GM12875 (cell line): ENCODE measurements at regions not wholly inside any gene's neighbourhood (a gene's known extent, or its start where the extent isn't known, plus 50 kb on each side); places are given as distances from the start of the nearest gene placed in this dataset.
"Not testable (repeated sequence)": the region's sequence is repeated elsewhere in the genome, so short reads cannot be mapped to it uniquely, and the experiment has no call there.

Source experiments
- H3K4me3 ChIP-seq: one replicate; pipeline ENCODE4 v1.5.1; 2011; ENCODE audit warnings: low read depth, low read length, control low read depth
- TF ChIP-seq, protein P1 (sequence below): IDR thresholded peaks from 2 replicates; pipeline ENCODE4 v1.5.1; 2011; ENCODE audit warnings: low read depth, mild to moderate bottlenecking, control low read depth, inconsistent platforms, low read length, moderate library complexity, borderline replicate concordance; ENCODE audit not compliant: insufficient read depth

DNA sequence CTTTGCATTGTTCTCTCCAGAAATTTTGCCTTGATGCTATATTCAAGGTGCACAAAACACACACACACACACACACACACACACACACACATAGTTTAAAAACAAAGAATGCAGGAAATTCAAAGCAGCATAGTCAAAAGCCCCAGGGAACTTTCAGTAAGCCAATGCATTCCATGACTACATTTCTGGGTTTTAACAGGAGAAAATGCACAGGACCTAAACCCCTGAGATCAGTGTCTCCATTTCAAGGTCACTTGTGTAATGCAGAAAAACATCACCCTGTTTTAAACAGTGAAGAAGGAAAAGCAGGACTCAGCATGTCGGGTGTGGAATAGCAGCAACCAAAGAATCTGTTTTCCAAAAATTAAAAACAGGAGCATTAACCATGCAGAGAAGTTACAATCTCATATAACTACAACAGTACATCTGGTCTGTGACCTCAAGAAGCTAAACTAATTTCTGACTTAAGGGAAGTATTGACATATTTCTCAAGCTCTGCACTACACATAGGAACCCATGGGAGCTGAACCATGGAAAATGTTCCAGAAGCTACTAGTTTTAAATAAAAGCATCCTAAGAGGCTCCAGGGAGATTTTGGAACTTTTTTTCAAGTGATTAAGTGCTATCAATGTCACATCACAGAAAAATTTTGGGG lies 296.7 kb downstream of the HINT1 start:
- H3K4me3 ChIP-seq = no peak overlapping the region
- TF ChIP-seq, protein P1, sequence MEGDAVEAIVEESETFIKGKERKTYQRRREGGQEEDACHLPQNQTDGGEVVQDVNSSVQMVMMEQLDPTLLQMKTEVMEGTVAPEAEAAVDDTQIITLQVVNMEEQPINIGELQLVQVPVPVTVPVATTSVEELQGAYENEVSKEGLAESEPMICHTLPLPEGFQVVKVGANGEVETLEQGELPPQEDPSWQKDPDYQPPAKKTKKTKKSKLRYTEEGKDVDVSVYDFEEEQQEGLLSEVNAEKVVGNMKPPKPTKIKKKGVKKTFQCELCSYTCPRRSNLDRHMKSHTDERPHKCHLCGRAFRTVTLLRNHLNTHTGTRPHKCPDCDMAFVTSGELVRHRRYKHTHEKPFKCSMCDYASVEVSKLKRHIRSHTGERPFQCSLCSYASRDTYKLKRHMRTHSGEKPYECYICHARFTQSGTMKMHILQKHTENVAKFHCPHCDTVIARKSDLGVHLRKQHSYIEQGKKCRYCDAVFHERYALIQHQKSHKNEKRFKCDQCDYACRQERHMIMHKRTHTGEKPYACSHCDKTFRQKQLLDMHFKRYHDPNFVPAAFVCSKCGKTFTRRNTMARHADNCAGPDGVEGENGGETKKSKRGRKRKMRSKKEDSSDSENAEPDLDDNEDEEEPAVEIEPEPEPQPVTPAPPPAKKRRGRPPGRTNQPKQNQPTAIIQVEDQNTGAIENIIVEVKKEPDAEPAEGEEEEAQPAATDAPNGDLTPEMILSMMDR = no peak

DNA sequence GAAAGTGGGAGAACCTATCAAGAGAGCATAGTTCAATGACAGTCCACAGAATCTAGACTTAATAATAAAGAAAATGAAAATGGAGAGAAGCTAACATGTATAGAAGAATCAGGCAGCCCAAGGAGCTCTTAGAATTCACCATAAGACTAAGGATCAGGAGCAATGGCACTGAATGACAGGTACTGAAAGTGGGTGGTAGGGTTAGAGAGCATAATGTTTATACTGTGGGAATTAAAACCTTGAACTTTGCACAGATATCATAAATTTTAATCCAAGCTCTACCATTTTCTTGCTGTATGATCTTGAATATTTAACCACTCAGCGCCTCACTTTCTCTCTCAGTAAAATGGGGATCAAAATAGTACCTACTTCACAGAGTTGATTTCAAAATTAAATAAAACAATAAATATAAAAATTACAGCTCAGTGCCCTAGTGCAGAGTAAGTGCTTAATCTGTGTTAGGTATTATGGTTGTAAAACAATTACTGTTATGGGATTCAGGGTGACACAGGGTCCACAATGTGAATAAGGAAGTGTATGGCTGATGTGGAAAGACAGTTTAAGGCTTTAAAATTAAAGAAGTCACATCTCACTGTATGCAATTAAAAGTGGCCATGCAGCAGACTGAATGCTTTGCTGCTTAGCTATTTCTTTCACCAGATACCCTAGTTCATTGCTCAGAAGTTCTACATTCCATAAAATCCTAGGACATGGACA lies 319.8 kb downstream of the HINT1 start:
- no peak overlapping the region for H3K4me3 ChIP-seq
- TF ChIP-seq, protein P1 = no peak

DNA sequence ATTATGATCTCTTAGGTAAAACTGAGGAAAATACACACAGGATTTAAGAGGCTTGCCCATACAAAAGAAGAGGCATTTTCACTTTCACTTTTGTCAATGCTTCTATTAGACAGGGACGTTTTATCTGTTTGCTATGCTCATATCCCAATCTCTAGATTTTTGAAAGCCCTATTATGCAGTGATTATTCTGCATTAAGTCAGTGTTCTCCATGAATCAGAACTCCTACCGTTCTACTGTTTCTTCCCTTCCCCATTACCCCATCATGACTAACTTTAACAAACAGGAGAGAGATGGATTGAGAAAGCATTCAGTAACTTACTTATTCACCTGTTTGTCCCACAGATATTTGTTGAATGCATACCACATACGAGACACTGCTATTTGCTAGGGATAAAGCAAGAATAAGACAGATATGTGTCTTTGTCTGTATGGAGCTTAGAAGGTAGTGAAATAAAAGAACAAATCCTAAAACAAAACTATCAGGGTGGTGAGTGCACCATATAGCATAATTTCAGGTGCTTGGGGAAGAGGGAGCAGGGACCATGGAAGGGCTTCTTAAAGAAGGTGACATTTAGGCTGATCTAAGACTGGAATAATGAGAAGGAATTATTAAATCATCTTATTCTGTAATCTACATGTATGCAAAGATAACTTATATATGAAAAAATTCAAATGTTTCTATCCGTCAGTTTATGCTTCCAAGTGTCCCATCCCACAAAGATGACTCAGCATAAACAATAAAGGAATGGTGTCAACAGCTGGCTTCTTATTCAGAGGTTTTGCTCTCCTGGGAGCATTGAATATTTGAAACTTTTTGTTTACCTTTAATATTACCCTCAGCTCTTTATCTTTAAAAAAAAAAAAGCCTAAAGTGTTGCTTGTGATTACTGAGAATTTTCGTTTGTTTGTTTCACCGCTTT lies 328.1 kb downstream of the HINT1 start:
- TF ChIP-seq, protein P1 = no peak
- H3K4me3 ChIP-seq = no peak overlapping the region

DNA sequence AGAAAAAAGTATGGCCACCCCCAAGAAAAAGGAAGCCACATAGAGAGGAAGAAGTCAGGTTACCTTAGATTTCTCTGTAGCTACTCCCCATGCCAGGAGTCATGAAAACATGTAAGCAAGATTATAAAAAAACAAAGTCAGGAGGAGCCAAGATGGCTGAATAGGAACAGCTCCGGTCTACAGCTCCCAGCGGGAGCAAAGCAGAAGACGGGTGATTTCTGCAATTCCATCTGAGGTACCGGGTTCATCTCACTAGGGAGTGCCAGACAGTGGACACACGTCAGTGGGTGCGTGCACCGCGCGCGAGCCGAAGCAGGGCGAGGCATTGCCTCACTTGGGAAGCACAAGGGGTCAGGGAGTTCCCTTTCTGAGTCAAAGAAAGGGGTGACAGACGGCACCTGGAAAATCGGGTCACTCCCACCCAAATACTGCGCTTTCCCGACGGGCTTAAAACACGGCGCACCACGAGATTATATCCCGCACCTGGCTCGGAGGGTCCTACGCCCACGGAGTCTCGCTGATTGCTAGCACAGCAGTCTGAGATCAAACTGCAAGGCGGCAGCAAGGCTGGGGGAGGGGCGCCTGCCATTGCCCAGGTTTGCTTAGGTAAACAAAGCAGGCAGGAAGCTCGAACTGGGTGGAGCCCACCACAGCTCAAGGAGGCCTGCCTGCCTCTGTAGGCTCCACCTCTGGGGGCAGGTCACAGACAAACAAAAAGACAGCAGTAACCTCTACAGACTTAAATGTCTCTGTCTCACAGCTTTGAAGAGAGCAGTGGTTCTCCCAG lies 347.3 kb downstream of the HINT1 start:
- H3K4me3 ChIP-seq = not testable (repeated sequence)

DNA sequence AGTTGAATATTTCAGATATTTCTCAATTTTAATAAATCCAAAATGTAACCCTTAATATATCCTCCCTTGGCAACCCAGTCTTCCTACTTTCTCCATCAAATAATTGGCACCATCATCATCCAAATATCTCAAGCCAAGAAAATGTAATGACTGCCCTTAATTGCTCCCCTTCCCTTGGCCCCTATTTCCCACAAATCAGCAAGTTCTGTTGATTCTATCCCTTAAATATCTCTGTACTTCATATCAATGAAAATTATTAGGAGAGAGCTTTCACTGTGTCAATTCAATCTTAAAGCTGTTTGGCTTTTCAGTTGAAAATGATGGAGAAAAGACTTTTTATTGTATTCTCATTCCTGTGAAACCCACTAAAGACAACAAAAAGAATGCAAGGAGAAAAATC lies 349.8 kb downstream of the HINT1 start:
- TF ChIP-seq, protein P1 = no peak
- no peak overlapping the region for H3K4me3 ChIP-seq

DNA sequence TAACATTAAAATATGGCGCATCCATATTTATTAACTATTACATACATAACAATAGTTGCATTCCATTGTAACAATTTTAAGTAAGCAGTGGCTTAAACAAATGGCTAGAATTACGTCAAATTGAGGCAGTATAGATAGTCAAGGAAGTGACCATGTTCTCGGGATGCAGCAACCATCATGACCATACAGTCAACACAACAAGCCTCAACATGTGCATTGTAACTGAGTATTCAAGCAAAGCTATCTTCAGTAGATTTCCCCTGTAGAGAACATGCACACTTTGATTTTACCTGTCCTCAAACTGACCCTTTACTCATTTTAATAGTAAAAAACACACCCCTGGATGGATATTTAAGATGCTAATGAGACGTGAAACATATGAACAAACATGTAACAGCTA lies 356.4 kb downstream of the HINT1 start:
- TF ChIP-seq, protein P1 = no peak
- no peak overlapping the region for H3K4me3 ChIP-seq

DNA sequence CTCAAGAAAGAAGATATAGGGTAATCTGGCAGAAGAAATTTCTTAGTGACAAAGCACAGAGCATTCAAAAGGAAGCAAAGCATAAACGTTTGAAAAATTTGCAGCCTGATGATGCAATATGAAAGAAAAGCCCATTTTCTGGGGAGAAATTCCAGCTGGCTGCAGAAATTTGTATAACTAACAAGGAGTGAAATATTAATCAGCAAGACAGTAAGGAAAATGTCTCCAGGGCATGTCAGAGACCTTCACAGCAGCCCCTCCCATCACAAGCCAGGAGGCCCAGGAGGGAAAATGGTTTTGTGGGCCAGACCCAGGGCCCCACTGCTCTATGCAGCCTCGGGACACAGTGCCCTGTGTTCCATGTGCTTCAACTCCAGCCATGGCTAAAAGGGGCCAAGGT lies 359.4 kb downstream of the HINT1 start:
- TF ChIP-seq, protein P1 = no peak
- H3K4me3 ChIP-seq = no peak overlapping the region
